Activated naive CD8-positive, alpha-beta T cell treated with anti-CD3 and anti-CD28 coated beads, Interleukin-2, amount 10 ng/mL, durations not matched to agents 7 days and 5 days (primary cell): ENCODE measurements at regions not wholly inside any gene's neighbourhood (a gene's known extent, or its start where the extent isn't known, plus 50 kb on each side); places are given as distances from the start of the nearest gene placed in this dataset.
A peak's percentile ranks its signal among the peaks of the same experiment; 100 is the strongest.

Source experiments
- ATAC-seq: fragments of 150-1000 bp; cut with Tn5 transposase; one replicate; pipeline ENCODE4 v1.10.0; 2021; ENCODE audit warnings: low read depth, moderate library complexity
- POLR2A ChIA-PET: fragments of 350-600 bp; sonication (Branson Sonifier 250); formaldehyde crosslinking; loops from one replicate; lab custom pipeline; 2021; ENCODE audit warnings: antibody characterized with exemption; lab: Charles Lee
- DNase-seq: peaks from one replicate; pipeline ENCODE4 v3.0.0; 2021
- H3K27ac Mint-ChIP-seq: one replicate; pipeline ENCODE4 v1.8.0; 2022; ENCODE audit warnings: mild to moderate bottlenecking, mixed read lengths
- H3K27me3 Mint-ChIP-seq: one replicate; pipeline ENCODE4 v1.8.0; 2022; ENCODE audit warnings: mild to moderate bottlenecking, moderate library complexity, mixed read lengths
- H3K36me3 Mint-ChIP-seq: one replicate; pipeline ENCODE4 v1.8.0; 2021; ENCODE audit warnings: mild to moderate bottlenecking, mixed read lengths
- H3K4me1 Mint-ChIP-seq: one replicate; pipeline ENCODE4 v1.8.0; 2021; ENCODE audit warnings: mixed read lengths
- H3K4me3 Mint-ChIP-seq: one replicate; pipeline ENCODE4 v1.8.0; 2022; ENCODE audit warnings: mild to moderate bottlenecking, moderate library complexity, mixed read lengths
- H3K9me3 Mint-ChIP-seq: one replicate; pipeline ENCODE4 v1.8.0; 2021; ENCODE audit warnings: mixed read lengths

DNA sequence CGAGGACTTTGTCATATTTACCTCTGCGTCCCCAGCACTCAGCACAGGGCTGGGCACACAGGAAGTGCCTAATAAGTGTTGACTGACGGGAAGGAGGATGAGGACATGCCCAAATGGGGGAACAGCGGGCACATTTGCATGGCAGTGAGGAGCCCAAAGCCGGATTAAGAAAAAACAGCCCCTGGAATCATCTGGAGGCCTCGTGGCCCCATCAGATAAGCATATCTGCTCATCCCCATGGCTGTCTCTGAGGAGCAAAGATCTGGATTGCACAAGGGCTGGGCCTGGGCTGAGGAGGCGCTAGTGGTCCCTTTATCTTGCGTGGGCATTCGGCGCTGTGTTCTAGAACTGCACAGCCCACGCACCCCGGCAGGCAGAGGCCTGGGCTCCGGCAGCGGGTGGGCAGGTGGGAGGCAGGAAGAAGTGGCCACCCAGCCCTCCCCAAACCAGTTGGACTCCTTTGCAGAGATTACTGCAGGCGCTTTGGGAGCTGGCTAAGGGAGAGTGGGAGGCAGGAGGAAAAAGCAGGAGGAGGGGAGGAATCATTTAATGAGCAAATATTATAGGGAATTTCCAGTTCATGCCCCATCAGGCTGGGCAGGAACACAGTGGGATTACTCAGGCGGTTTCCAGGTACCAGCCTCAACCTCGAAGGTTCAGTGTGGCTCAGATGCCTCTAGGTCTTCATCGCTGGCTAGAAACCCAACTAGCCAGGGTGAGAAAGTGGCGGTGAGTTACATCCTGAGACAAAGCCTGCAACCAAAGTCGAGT is 108.1 kb downstream of the CEBPB start:
- Mint-ChIP-seq H3K27me3 (peaks cover 16% of the 10 kb centered on the region), H3K4me3 (no peak overlapping the region), H3K36me3 (no peaks in the 10 kb centered on the region), H3K9me3 (peaks cover 3% of the 10 kb centered on the region), H3K27ac (no peak overlapping the region), H3K4me1 (peaks cover 45% of the 10 kb centered on the region)
- POLR2A ChIA-PET, result no interaction called here
- DNase-seq (no peak), ATAC-seq (no peak)

DNA sequence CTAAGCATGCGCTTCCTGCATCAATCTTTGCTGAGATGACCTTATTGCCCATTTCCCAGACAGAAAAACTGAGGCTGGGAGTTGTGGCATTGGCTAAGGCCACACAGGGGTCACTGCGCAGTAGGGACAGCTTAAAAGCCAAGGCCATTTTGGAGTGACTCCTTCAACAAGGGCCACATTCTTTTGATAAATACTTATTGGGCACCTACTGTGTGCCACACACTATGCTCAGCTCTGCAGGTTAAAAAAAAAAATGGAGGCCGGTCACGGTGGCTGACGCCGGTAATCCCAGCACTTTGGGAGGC is 108.6 kb downstream of the CEBPB start:
- Mint-ChIP-seq H3K27me3 (peaks cover 16% of the 10 kb centered on the region), H3K4me3 (no peak overlapping the region), H3K27ac (no peak overlapping the region), H3K36me3 (no peaks in the 10 kb centered on the region), H3K9me3 (peaks cover 3% of the 10 kb centered on the region), H3K4me1 (peaks cover 46% of the 10 kb centered on the region)
- DNase-seq, result no peak
- POLR2A ChIA-PET, result no interaction called here
- no peak for ATAC-seq

DNA sequence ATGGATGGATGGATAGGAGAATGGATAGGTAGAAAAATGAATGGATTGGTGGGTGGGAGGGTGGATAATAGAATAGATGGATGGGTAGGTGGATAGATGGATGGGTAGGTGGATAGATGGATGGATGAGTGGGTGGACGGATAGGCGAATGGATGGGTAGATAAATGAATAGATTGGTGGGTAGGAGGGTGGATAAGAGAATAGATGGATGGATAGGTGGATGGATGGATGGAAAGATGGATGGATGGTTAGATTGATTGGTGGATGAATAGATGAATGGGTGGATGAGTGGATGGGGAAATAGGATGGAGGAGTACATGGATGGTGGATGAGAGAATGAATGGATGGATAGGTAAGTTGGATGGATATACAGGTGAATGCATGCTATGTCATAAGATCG is 110.5 kb downstream of the CEBPB start:
- DNase-seq, result no peak
- H3K27ac Mint-ChIP-seq, result no peak overlapping the region
- POLR2A ChIA-PET, result no interaction called here
- no peak for ATAC-seq
- H3K36me3 Mint-ChIP-seq, result no peaks in the 10 kb centered on the region
- H3K4me3 Mint-ChIP-seq, result no peak overlapping the region
- peaks cover 16% of the 10 kb centered on the region for H3K27me3 Mint-ChIP-seq
- H3K9me3 Mint-ChIP-seq, result peaks cover 3% of the 10 kb centered on the region
- H3K4me1 Mint-ChIP-seq, result peaks cover 40% of the 10 kb centered on the region

DNA sequence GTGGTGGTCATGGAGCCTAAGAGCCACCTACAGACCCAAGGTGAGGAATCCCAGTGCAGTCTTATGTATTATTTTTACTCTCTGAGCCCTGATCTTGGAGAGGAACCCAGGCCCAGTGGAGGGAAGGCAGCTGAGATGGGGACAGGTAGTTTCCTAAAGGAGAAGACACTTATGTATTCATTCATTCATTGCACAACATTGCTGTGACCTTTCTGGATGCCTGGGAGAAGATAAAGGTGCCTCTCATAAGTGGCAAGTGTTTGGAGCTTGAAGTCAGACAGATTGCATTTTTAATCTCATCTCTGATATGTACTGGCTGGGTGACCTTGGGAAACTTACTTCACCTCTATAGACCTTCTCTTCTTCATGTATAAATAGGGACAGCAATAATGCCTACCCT is 111.1 kb downstream of the CEBPB start:
- Mint-ChIP-seq H3K36me3 (no peaks in the 10 kb centered on the region), H3K27ac (no peak overlapping the region), H3K4me1 (peaks cover 37% of the 10 kb centered on the region), H3K4me3 (no peak overlapping the region), H3K27me3 (peaks cover 16% of the 10 kb centered on the region), H3K9me3 (peaks cover 3% of the 10 kb centered on the region)
- DNase-seq (no peak), ATAC-seq (no peak)
- POLR2A ChIA-PET, result no interaction called here

DNA sequence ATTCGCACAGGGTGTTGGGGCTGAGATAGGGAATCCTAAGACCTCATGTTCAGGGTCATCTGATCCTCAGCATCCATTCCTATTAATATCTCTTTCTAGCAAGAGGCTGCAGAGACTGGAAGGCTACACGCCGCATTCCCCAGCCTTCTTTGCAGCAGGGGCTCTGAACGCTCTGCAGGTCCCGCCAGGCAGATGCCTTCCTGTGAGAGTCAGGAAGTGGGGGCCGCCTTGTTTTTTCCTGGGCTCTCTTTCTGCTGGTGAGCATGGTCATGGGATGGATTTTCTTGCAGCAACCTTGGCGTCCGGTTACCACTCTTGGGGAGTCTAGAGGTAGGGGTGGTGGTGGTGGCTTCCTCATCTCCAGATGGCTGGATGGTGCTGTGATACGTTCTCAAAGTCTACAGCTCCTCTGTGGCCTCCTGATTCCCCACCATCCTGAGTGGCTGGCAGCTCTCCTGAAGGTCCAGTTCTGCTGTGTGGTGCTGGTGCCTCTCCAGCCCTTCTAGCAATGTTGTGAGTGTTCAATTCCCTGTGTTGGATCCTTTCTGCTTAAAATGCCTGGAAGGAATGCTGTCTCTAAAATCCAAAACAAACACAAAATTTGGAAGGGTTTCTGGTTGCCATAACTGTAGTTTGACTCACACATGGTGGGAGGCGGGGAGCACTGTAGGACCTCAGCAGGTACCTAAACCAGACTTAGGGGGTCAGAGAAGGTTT is 111.9 kb downstream of the CEBPB start:
- POLR2A ChIA-PET, result no interaction called here
- H3K4me1 Mint-ChIP-seq, result peaks cover 29% of the 10 kb centered on the region
- H3K27ac Mint-ChIP-seq, result no peak overlapping the region
- H3K36me3 Mint-ChIP-seq, result no peaks in the 10 kb centered on the region
- peaks cover 3% of the 10 kb centered on the region for H3K9me3 Mint-ChIP-seq
- H3K27me3 Mint-ChIP-seq, result peaks cover 16% of the 10 kb centered on the region
- ATAC-seq (peak; percentile 36), DNase-seq (peak; percentile 24)
- H3K4me3 Mint-ChIP-seq, result no peak overlapping the region

DNA sequence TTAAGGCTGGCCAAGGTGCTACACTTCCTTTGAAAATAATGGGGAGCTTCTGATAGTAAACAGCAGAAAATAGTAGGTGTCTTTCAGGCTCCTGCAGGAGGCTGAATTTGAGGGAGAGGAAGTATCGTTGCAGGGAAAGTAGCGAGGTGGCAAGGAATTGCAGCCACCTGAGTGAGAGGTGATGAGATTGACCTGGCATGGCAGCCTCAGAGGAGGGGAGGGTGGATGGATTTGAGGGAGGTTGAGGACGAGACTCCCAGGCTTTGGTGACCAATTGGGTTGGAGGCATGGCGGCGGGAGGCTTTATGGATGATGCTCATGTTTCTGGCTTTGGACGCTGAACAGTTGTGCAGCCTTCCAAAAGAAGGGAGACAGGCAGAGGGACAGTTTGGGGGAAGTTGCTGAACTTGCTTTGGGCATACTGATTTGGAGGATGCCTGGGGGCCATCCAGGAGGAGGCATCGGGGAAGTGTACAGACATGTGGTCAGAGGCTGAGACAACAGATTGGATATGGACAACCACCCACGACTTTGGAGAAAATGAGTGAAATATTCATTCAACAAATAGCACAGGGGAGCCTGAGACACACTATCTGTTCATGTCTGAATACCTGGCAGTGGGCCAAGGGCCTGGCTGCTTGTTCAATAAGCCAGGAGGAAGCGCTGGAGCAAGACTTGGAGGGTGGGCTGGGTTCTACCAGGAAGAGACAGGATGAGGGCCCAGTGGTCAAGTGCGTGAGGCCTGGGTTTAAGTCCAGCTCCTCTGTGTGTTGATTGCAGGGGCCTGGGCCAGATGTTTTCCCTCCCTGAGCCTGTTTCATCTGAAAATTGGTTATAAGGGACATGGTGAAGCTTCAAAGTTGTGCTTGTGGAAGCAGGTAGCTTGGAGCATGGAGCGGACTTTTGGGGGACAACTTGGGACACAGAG is 113.2 kb downstream of the CEBPB start:
- Mint-ChIP-seq H3K9me3 (peaks cover 3% of the 10 kb centered on the region), H3K27me3 (peaks cover 16% of the 10 kb centered on the region), H3K4me1 (peaks cover 16% of the 10 kb centered on the region), H3K36me3 (no peaks in the 10 kb centered on the region), H3K4me3 (no peak overlapping the region), H3K27ac (peak overlapping the region; percentile 12)
- no peak for ATAC-seq
- no peak for DNase-seq
- POLR2A ChIA-PET, result no interaction called here

DNA sequence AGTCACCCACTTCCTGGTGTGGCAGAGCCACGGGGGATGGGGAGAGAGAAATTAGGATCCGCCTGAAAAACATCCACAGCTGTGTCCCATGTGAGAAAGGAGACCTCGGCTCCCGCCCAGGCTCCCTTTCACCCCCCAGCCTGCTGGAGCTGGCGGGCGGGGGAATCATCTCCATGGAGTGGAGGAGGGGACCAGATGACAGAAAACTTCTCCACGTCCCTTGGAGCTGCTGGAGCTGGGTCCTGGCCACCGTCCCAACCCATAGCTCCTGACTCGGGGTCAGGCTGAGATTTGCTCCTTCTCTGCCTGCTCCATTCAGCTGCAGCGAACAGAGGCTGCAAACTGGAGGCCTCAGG is 113.8 kb downstream of the CEBPB start:
- POLR2A ChIA-PET, result interaction anchor here (0.6 kb wide), 1 partner anchor 522 kb away, joined by 3 read pairs; no protein-coding TSS in a partner anchor
- ATAC-seq (no peak), DNase-seq (no peak)
- Mint-ChIP-seq H3K4me3 (no peak overlapping the region), H3K27ac (no peak overlapping the region), H3K27me3 (peaks cover 13% of the 10 kb centered on the region), H3K36me3 (no peaks in the 10 kb centered on the region), H3K9me3 (peaks cover 3% of the 10 kb centered on the region), H3K4me1 (peaks cover 15% of the 10 kb centered on the region)

DNA sequence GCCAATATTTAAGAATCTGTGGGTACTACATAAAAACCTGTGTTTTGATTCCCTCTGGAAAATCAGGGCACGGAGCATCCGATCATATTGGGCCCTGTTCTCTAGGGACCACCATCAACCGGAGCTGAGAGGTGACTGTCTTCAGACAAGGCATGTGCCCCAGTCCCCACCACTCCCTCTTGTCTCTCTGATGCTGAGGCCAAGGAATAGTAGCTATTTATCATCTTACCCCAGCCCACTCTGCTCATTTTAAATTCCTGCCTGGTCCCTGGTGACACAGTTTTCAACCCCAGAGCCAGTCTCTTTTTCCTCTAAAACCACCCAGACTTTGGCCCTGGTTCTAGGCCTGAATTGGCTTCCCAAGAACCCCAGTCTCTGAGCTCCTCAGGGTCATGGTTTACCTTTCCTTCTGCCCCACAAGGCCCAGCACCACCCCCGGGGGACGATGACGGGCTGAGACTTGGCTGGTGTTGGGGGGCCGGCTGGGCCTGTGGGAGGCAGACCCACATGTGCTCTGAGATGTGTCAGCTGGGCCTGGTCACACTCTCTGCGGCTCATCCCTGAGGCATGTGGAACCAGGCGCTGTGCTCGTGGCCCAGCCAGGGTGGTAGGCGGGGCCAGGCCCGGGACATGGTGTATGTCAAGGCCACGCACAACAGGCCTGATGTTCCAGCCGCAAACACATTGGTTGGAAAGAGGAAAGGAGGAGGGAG is 114.4 kb downstream of the CEBPB start:
- peaks cover 2% of the 10 kb centered on the region for H3K9me3 Mint-ChIP-seq
- H3K4me3 Mint-ChIP-seq, result no peak overlapping the region
- ATAC-seq (no peak), DNase-seq (no peak)
- no peak overlapping the region for H3K27ac Mint-ChIP-seq
- H3K4me1 Mint-ChIP-seq, result peaks cover 15% of the 10 kb centered on the region
- H3K27me3 Mint-ChIP-seq, result peaks cover 8% of the 10 kb centered on the region
- H3K36me3 Mint-ChIP-seq, result no peaks in the 10 kb centered on the region
- POLR2A ChIA-PET, result interaction anchor here (0.6 kb wide), 1 partner anchor 522 kb away, joined by 3 read pairs; no protein-coding TSS in a partner anchor

DNA sequence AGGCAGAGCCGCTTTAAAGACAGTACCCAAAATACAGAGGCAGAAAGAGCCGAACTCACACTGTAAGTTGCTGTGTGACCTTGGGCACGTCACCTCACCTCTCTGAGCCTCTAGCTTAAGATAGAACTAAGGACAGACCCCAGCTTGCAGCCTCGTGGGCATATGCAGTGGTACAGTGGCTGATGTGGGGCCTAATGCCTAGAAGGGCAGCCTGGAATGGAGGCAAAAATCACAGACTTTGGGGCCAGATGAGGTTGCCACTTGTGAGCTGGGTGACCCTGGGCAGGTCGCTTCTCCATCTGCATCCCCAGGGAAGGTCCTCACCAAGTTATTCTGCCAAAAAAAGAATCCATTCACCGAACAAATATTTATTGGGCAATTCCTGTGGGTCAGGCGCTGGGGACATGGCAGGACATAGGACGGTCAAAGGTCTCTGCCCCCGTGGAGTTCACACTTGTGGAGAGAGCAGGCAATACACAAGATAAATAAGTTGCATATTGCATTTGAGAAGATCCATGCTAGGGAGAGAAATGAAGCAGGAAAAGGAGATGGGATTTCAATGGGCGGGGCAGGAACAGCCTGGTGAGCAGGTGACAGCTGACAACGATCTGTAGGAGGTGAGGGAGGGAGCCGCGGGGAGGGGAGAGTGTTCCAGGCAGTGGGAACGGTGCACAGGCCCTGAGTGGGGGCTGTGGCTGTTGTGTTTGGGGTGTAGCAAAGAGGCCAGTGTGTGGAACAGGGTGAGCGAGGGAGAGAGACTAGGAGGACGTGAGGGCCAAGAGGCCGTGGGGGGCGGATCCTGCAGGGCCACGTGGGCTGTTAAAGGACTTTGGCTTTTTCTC is 115.2 kb downstream of the CEBPB start:
- POLR2A ChIA-PET, result no interaction called here
- no peak for ATAC-seq
- DNase-seq, result no peak
- Mint-ChIP-seq H3K27ac (no peak overlapping the region), H3K27me3 (peaks cover 2% of the 10 kb centered on the region), H3K4me3 (no peak overlapping the region), H3K36me3 (no peaks in the 10 kb centered on the region), H3K4me1 (peaks cover 17% of the 10 kb centered on the region), H3K9me3 (no peaks in the 10 kb centered on the region)

DNA sequence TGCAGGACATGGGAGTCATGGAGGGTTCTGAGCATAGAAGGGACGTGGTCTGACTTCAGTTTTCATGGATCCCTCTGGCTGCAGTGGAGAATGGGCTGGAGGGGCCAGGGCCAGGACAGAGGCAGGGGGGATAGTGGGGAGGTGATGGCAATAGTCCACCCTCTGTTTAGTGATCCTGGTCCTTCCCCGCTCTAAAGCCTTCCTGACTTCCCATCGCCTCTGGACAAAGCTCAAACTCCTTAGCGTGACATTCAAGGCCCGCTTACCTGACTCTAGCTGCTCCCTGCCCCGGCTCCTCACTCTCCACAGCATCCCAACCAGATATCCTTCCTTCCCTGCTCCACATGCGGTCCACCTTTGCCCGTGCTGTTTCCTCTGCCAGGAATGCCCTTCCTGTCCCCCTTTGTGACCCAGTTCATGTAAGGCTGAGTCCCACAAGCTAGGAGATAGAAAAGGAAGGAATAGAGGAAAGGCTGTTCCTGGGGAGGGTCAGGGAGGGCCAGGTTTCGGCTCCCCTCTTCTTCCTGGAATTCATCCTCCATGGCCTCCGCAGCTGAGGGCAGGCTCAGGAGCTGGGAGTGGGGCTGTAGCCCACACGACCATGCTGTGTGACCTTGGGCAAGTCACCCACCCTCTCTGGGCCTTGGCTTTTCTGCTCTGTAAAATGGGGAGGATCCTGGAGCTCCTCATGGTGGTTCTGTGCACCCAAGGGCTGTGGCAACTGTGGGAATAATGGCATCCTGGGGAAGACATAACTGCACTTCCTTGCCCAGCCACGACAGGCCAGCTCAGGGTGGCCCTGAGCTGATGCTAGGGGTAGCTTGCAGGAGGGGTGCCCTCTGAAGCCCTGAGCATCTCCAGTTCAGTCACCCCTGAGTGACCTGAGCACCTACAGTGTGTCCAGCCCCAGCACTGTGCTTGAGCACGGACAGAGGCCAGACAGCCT is 116.1 kb downstream of the CEBPB start:
- Mint-ChIP-seq H3K9me3 (no peaks in the 10 kb centered on the region), H3K4me1 (peaks cover 15% of the 10 kb centered on the region), H3K27ac (peak overlapping the region; percentile 14), H3K36me3 (no peaks in the 10 kb centered on the region), H3K27me3 (no peaks in the 10 kb centered on the region), H3K4me3 (no peak overlapping the region)
- DNase-seq (no peak), ATAC-seq (no peak)
- POLR2A ChIA-PET, result no interaction called here

DNA sequence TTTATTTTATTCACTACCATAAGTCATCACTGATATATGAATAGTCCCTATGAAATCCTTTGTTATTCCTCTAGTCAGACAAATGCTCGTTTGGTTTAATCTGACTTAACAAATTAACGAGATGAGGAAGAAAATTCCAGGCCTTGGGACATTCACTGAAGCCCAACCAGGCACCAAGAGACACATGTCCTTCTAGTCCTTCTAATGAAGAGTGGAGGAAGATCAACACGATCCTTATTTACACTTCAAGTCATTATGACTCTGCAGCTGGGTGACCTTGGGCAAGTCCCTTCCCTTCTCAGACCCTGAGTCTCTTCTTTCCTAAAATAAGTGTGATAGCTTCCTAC is 117.5 kb downstream of the CEBPB start:
- DNase-seq (no peak), ATAC-seq (no peak)
- Mint-ChIP-seq H3K36me3 (no peaks in the 10 kb centered on the region), H3K4me3 (no peak overlapping the region), H3K9me3 (no peaks in the 10 kb centered on the region), H3K4me1 (peaks cover 7% of the 10 kb centered on the region), H3K27ac (no peak overlapping the region), H3K27me3 (peaks cover 10% of the 10 kb centered on the region)
- POLR2A ChIA-PET, result no interaction called here
